ENCODE measurements at regions not wholly inside any gene's neighbourhood (a gene's known extent, or its start where the extent isn't known, plus 50 kb on each side); places are given as distances from the start of the nearest gene placed in this dataset.

- TF ChIP-seq, protein P1, sequence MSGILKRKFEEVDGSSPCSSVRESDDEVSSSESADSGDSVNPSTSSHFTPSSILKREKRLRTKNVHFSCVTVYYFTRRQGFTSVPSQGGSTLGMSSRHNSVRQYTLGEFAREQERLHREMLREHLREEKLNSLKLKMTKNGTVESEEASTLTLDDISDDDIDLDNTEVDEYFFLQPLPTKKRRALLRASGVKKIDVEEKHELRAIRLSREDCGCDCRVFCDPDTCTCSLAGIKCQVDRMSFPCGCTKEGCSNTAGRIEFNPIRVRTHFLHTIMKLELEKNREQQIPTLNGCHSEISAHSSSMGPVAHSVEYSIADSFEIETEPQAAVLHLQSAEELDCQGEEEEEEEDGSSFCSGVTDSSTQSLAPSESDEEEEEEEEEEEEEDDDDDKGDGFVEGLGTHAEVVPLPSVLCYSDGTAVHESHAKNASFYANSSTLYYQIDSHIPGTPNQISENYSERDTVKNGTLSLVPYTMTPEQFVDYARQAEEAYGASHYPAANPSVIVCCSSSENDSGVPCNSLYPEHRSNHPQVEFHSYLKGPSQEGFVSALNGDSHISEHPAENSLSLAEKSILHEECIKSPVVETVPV (CRISPR knock-in tag; IDR thresholded peaks at IDR 0.05), result no peak
- no peak for TF ChIP-seq OSR1 (CRISPR knock-in tag; IDR thresholded peaks at IDR 0.05)
- no peak for TF ChIP-seq CREB5 (CRISPR knock-in tag; IDR thresholded peaks at IDR 0.05; ENCODE audit: low read depth)
- TF ChIP-seq PATZ1 (CRISPR knock-in tag; IDR thresholded peaks at IDR 0.05; ENCODE audit: borderline replicate concordance), result no peak
- TF ChIP-seq ZNF565 (CRISPR knock-in tag; conservative IDR thresholded peaks at IDR 0.05; ENCODE audit: low read depth), result no peak
- TF ChIP-seq ZFP30 (CRISPR knock-in tag; IDR thresholded peaks at IDR 0.05), result no peak
- no peak for TF ChIP-seq ISL1 (CRISPR knock-in tag; IDR thresholded peaks at IDR 0.05)
- no peak for TF ChIP-seq PPARA (CRISPR knock-in tag; IDR thresholded peaks at IDR 0.05; ENCODE audit: borderline replicate concordance)
These were observed 634.7 kb upstream of the CCDC179 start for GRCh38 chr11:23494981-23495380.
